OCI-LY7 (cell line): ENCODE measurements at regions not wholly inside any gene's neighbourhood (a gene's known extent, or its start where the extent isn't known, plus 50 kb on each side); places are given as distances from the start of the nearest gene placed in this dataset.

Experiments
- BruUV-seq: library from RNA; stranded (reverse); fragments of 400-500 nt; replicated peaks from 2 replicates; lab custom pipeline; 2021; lab: Mats Ljungman, UMichigan
- CTCF ChIA-PET: fragments of 300-600 bp; sonication (Branson Sonifier 250); formaldehyde crosslinking; loops from one replicate; lab custom pipeline; 2022; ENCODE audit warnings: antibody characterized with exemption; ENCODE audit not compliant: unreplicated experiment; lab: Charles Lee
- POLR2A ChIA-PET: fragments of 300-600 bp; sonication (Branson Sonifier 250); formaldehyde crosslinking; loops from one replicate; lab custom pipeline; 2022; ENCODE audit warnings: antibody characterized with exemption; lab: Charles Lee
- DNase-seq: peaks from one replicate; pipeline ENCODE4 v3.0.0-alpha.2; 2015; ENCODE audit warnings: low spot score
- H2AFZ ChIP-seq: fragments of 200-600 bp; sonication (generic), shearing (Covaris generic); 2 replicates; pipeline ENCODE4 v1.6.1; 2014; ENCODE audit warnings: mild to moderate bottlenecking, antibody characterized with exemption, low read length, moderate library complexity
- H3K27ac ChIP-seq: fragments of 200-600 bp; sonication (generic); 2 replicates; pipeline ENCODE4 v1.5.1; 2014; ENCODE audit warnings: mixed run types, low read depth, mild to moderate bottlenecking, moderate library complexity, low read length, inconsistent platforms; ENCODE audit not compliant: poor library complexity, severe bottlenecking
- H3K36me3 ChIP-seq: fragments of 200-600 bp; sonication (generic); 2 replicates; pipeline ENCODE4 v1.6.1; 2014; ENCODE audit warnings: mild to moderate bottlenecking, antibody characterized with exemption, low read length, moderate library complexity, mixed read lengths; ENCODE audit not compliant: insufficient read depth
- H3K4me1 ChIP-seq: fragments of 200-600 bp; sonication (generic); 2 replicates; pipeline ENCODE4 v1.5.1; 2014; ENCODE audit warnings: mild to moderate bottlenecking, low read length; ENCODE audit not compliant: insufficient read depth, poor library complexity, severe bottlenecking
- H3K4me2 ChIP-seq: fragments of 200-600 bp; sonication (generic); 2 replicates; pipeline ENCODE4 v1.6.1; 2014; ENCODE audit warnings: mild to moderate bottlenecking, low read length
- H3K4me3 ChIP-seq: fragments of 200-600 bp; sonication (generic); 2 replicates; pipeline ENCODE4 v1.5.1; 2014; ENCODE audit warnings: mild to moderate bottlenecking, low read depth, low read length; ENCODE audit not compliant: poor library complexity, severe bottlenecking
- H3K79me2 ChIP-seq: fragments of 200-600 bp; sonication (generic); 2 replicates; pipeline ENCODE4 v1.6.1; 2016; ENCODE audit warnings: low read depth, mild to moderate bottlenecking, low read length, moderate library complexity, mixed read lengths; ENCODE audit not compliant: insufficient read depth
- H3K9me2 ChIP-seq: fragments of 200-600 bp; sonication (generic); 2 replicates; pipeline ENCODE4 v1.6.1; 2016; ENCODE audit warnings: mild to moderate bottlenecking, low read length, mixed read lengths; ENCODE audit not compliant: insufficient read depth
- H3K9me3 ChIP-seq: fragments of 200-600 bp; sonication (generic); 2 replicates; pipeline ENCODE4 v1.6.1; 2014; ENCODE audit warnings: mild to moderate bottlenecking, mixed run types, low read length, mixed read lengths
- H4K20me1 ChIP-seq: fragments of 200-600 bp; sonication (generic); 2 replicates; pipeline ENCODE4 v1.6.1; 2014; ENCODE audit warnings: mild to moderate bottlenecking, antibody characterized with exemption, low read length, moderate library complexity, mixed read lengths; ENCODE audit not compliant: insufficient read depth
- CTCF ChIP-seq: fragments of 200-600 bp; sonication (generic); conservative IDR thresholded peaks from 2 replicates; pipeline ENCODE4 v1.5.1; 2014; ENCODE audit warnings: mild to moderate bottlenecking, antibody characterized with exemption, low read length, moderate library complexity, mixed read lengths
- EZH2phosphoT487 ChIP-seq: fragments of 200-600 bp; sonication (generic); IDR thresholded peaks from 2 replicates; pipeline ENCODE4 v1.6.1; 2018; ENCODE audit warnings: low read depth, borderline replicate concordance, mild to moderate bottlenecking, mixed run types, antibody characterized with exemption, low read length, moderate library complexity, mixed read lengths
- intact Hi-C: fragments of 100-400 bp; cut with micrococcal nuclease; formaldehyde crosslinking; loops from one replicate; pipeline ENCODE4 v1.10.0; 2022; ENCODE audit not compliant: unreplicated experiment

DNA sequence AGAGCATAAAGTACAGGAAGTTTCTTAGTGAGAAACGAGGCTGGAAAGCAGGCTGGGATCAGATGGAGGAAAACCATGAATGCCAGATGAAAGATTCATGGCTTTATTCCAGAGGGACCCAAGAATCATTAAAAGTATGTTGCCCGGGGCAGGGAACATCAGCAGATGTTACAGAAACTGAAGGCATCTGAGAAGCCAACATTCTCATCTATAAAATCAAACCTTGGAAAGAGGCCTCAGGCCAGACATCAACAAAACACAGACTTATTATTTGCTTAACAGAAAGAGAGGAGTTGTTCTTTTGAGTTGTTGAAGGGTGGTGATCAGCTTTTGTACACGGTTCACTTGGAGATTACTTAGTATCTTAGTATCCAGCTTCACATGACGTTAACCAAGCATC lies 543.6 kb downstream of the RFC3 start:
- no peak overlapping the region for H3K27ac ChIP-seq
- H3K4me2 ChIP-seq: no peak overlapping the region
- H3K36me3 ChIP-seq: no peaks in the 10 kb centered on the region
- intact Hi-C loops: no loop called here
- no peak overlapping the region for H2AFZ ChIP-seq
- BruUV-seq: no TSS peak
- no peak for DNase-seq
- H3K4me1 ChIP-seq: no peaks in the 10 kb centered on the region
- POLR2A ChIA-PET: no interaction called here
- H4K20me1 ChIP-seq: no peaks in the 10 kb centered on the region
- H3K9me2 ChIP-seq: no peaks in the 10 kb centered on the region
- TF ChIP-seq EZH2phosphoT487 (no peak), CTCF (no peak)
- CTCF ChIA-PET: no interaction called here
- no peaks in the 10 kb centered on the region for H3K9me3 ChIP-seq
- no peaks in the 10 kb centered on the region for H3K79me2 ChIP-seq
- no peak overlapping the region for H3K4me3 ChIP-seq

- TF ChIP-seq EZH2phosphoT487 (no peak), CTCF (no peak)
- no peaks in the 10 kb centered on the region for H3K9me2 ChIP-seq
- H3K4me1 ChIP-seq: no peaks in the 10 kb centered on the region
- no peak for DNase-seq
- H4K20me1 ChIP-seq: no peaks in the 10 kb centered on the region
- no peaks in the 10 kb centered on the region for H3K36me3 ChIP-seq
- CTCF ChIA-PET: no interaction called here
- H3K79me2 ChIP-seq: no peaks in the 10 kb centered on the region
- POLR2A ChIA-PET: no interaction called here
- no peak overlapping the region for H2AFZ ChIP-seq
- intact Hi-C loops: no loop called here
- H3K27ac ChIP-seq: no peak overlapping the region
- no peaks in the 10 kb centered on the region for H3K9me3 ChIP-seq
- BruUV-seq: no TSS peak
- H3K4me2 ChIP-seq: no peak overlapping the region
- H3K4me3 ChIP-seq: no peak overlapping the region
Measured at GRCh38 chr13:34363266-34363665, 545.3 kb downstream of the RFC3 start.

GRCh38 chr13:34364633-34365032 lies 546.7 kb downstream of the RFC3 start:
- Histone ChIP-seq H2AFZ (no peak overlapping the region), H3K9me3 (no peaks in the 10 kb centered on the region), H3K36me3 (no peaks in the 10 kb centered on the region), H3K79me2 (no peaks in the 10 kb centered on the region), H3K4me3 (no peak overlapping the region), H3K4me2 (no peak overlapping the region), H3K4me1 (no peaks in the 10 kb centered on the region), H4K20me1 (no peaks in the 10 kb centered on the region), H3K9me2 (no peaks in the 10 kb centered on the region), H3K27ac (no peak overlapping the region)
- BruUV-seq: no TSS peak
- intact Hi-C loops: no loop called here
- no peak for TF ChIP-seq CTCF
- no peak for TF ChIP-seq EZH2phosphoT487
- ChIA-PET POLR2A (interaction anchor here (1.3 kb wide), 1 partner anchor 12 kb away, joined by 3 read pairs; no protein-coding TSS in a partner anchor), CTCF (no interaction called here)
- DNase-seq: no peak
